HCT116 (cell line): ENCODE measurements at regions not wholly inside any gene's neighbourhood (a gene's known extent, or its start where the extent isn't known, plus 50 kb on each side); places are given as distances from the start of the nearest gene placed in this dataset.

Experiments
- CBX3 ChIP-seq: IDR thresholded peaks from 2 replicates; pipeline ENCODE4 v1.6.1; 2012; ENCODE audit warnings: low read depth
- CTCF ChIP-seq, 3 experiments: fragments of 200-600 bp in 1 of 3; sonication (generic) in 1 of 3; IDR thresholded peaks in 2 of 3; conservative IDR thresholded peaks in 1 of 3; 2 replicates each; pipeline ENCODE4 v1.5.1; 2012 to 2017; ENCODE audit warnings: low read depth in 2 of 3, low read length in 2 of 3, antibody characterized with exemption in 1 of 3, borderline replicate concordance in 1 of 3, control low read depth in 1 of 3, mild to moderate bottlenecking in 1 of 3, mixed read lengths in 1 of 3, mixed run types in 1 of 3, moderate library complexity in 1 of 3; ENCODE audit not compliant: insufficient read depth in 1 of 3
- EZH2 ChIP-seq: fragments of 200-600 bp; sonication (generic); IDR thresholded peaks from 2 replicates; pipeline ENCODE4 v1.6.1; 2017; ENCODE audit warnings: antibody characterized with exemption, mixed run types
- EZH2phosphoT487 ChIP-seq: fragments of 200-600 bp; IDR thresholded peaks from 2 replicates; pipeline ENCODE4 v1.6.1; 2018; ENCODE audit warnings: antibody characterized with exemption, borderline replicate concordance
- POLR2A ChIP-seq: IDR thresholded peaks from 2 replicates; pipeline ENCODE4 v1.7.0; 2011; ENCODE audit warnings: borderline replicate concordance; ENCODE audit not compliant: insufficient read depth, insufficient read length; ENCODE audit errors: extremely low read depth
- POLR2AphosphoS5 ChIP-seq: IDR thresholded peaks from 2 replicates; pipeline ENCODE4 v1.6.1; 2011; ENCODE audit warnings: mild to moderate bottlenecking, low read depth, low read length, moderate library complexity
- YY1 ChIP-seq: IDR thresholded peaks from 2 replicates; pipeline ENCODE4 v1.6.1; 2011; ENCODE audit warnings: low read length, low read depth, moderate library complexity, mild to moderate bottlenecking; ENCODE audit not compliant: insufficient replicate concordance; ENCODE audit errors: extremely low read depth
- ZNF274 ChIP-seq: fragments of 200-500 bp; sonication (Bioruptor generic); IDR thresholded peaks from 2 replicates; pipeline ENCODE4 v1.6.1; 2014; ENCODE audit warnings: mild to moderate bottlenecking, low read depth, low read length, inconsistent platforms

GRCh38 chr7:153151766-153152165 lies 392.2 kb downstream of the ACTR3B start:
- TF ChIP-seq ZNF274 (no peak), EZH2phosphoT487 (no peak), CTCF (IDR thresholded peaks at IDR 0.05 in 2 of 3, conservative IDR thresholded peaks at IDR 0.05 in 1 of 3; ENCODE audit: borderline replicate concordance in 1 of 3, insufficient read depth in 1 of 3, low read depth in 2 of 3, low read length in 2 of 3) (no peak), YY1 (no peak), POLR2AphosphoS5 (no peak), POLR2A (no peak), CBX3 (no peak), EZH2 (no peak)
